Fibroblast of mammary gland (primary cell): ENCODE measurements at regions not wholly inside any gene's neighbourhood (a gene's known extent, or its start where the extent isn't known, plus 50 kb on each side); places are given as distances from the start of the nearest gene placed in this dataset.
"Not testable (repeated sequence)": the region's sequence is repeated elsewhere in the genome, so short reads cannot be mapped to it uniquely, and the experiment has no call there.

Source experiments
- DNase-seq: peaks from one replicate; pipeline ENCODE4 v3.0.0-alpha.2; 2010; ENCODE audit warnings: low read depth
- H3K4me3 ChIP-seq: 2 replicates; pipeline ENCODE4 v1.5.1; 2011; ENCODE audit warnings: low read depth, mild to moderate bottlenecking, low read length, moderate library complexity; ENCODE audit not compliant: control insufficient read depth
- CTCF ChIP-seq: conservative IDR thresholded peaks from 2 replicates; pipeline ENCODE4 v1.5.1; 2011; ENCODE audit warnings: low read depth, low read length, inconsistent platforms; ENCODE audit not compliant: control insufficient read depth, insufficient read depth

GRCh38 chr9:89850631-89851325 is 246.0 kb downstream of the GADD45G start:
- no peak overlapping the region for H3K4me3 ChIP-seq
- DNase-seq, result peak; percentile 31
- TF ChIP-seq CTCF, result no peak

GRCh38 chr9:89853161-89853560 is 248.3 kb downstream of the GADD45G start:
- DNase-seq, result no peak
- H3K4me3 ChIP-seq, result no peak overlapping the region
- TF ChIP-seq CTCF, result no peak

GRCh38 chr9:89853931-89854330 is 249.1 kb downstream of the GADD45G start:
- DNase-seq, result no peak
- no peak overlapping the region for H3K4me3 ChIP-seq
- no peak for TF ChIP-seq CTCF

GRCh38 chr9:89854715-89855475 is 250.1 kb downstream of the GADD45G start:
- no peak overlapping the region for H3K4me3 ChIP-seq
- DNase-seq, result no peak
- TF ChIP-seq CTCF, result no peak

- DNase-seq, H3K4me3 ChIP-seq: not testable (repeated sequence)
Observed at GRCh38 chr9:89856296-89856695, 251.5 kb downstream of the GADD45G start.

- not testable (repeated sequence) for H3K4me3 ChIP-seq, DNase-seq
Observed at GRCh38 chr9:89856950-89857349, 252.1 kb downstream of the GADD45G start.

- not testable (repeated sequence) for DNase-seq
Observed at GRCh38 chr9:89859842-89860241, 255.0 kb downstream of the GADD45G start.

GRCh38 chr9:89861371-89861770 is 256.6 kb downstream of the GADD45G start:
- H3K4me3 ChIP-seq, DNase-seq: not testable (repeated sequence)

More at GRCh38 chr9:89859842-89860241, 255.0 kb downstream of the GADD45G start:
- H3K4me3 ChIP-seq, result not testable (repeated sequence)

- no peak for TF ChIP-seq CTCF
- no peak overlapping the region for H3K4me3 ChIP-seq
- no peak for DNase-seq
Observed at GRCh38 chr9:89862316-89862715, 257.5 kb downstream of the GADD45G start.
